Activated naive CD4-positive, alpha-beta T cell treated with anti-CD3 and anti-CD28 coated beads, Interleukin-2, amount 10 ng/mL, durations not matched to agents 7 days and 5 days (primary cell): ENCODE measurements at regions not wholly inside any gene's neighbourhood (a gene's known extent, or its start where the extent isn't known, plus 50 kb on each side); places are given as distances from the start of the nearest gene placed in this dataset.
"Not testable (repeated sequence)": the region's sequence is repeated elsewhere in the genome, so short reads cannot be mapped to it uniquely, and the experiment has no call there.

ENCODE experiments used
- CTCF ChIA-PET: fragments of 350-600 bp; sonication (Branson Sonifier 250); formaldehyde crosslinking; loops from one replicate; lab custom pipeline; 2021; ENCODE audit warnings: antibody characterized with exemption; lab: Charles Lee
- DNase-seq: peaks from one replicate; pipeline ENCODE4 v3.0.0-alpha.2; 2020
- H3K27ac Mint-ChIP-seq: one replicate; pipeline ENCODE4 v1.8.0; 2021; ENCODE audit warnings: mild to moderate bottlenecking, moderate library complexity, mixed read lengths
- H3K27me3 Mint-ChIP-seq: one replicate; pipeline ENCODE4 v1.8.0; 2021; ENCODE audit warnings: mild to moderate bottlenecking, mixed read lengths
- H3K36me3 Mint-ChIP-seq: one replicate; pipeline ENCODE4 v1.8.0; 2021; ENCODE audit warnings: mixed read lengths
- H3K4me1 Mint-ChIP-seq: one replicate; pipeline ENCODE4 v1.8.0; 2021; ENCODE audit warnings: mixed read lengths
- H3K4me3 Mint-ChIP-seq: one replicate; pipeline ENCODE4 v1.8.0; 2021; ENCODE audit warnings: mild to moderate bottlenecking, moderate library complexity, mixed read lengths
- H3K9me3 Mint-ChIP-seq: one replicate; pipeline ENCODE4 v1.8.0; 2021; ENCODE audit warnings: mixed read lengths

DNA sequence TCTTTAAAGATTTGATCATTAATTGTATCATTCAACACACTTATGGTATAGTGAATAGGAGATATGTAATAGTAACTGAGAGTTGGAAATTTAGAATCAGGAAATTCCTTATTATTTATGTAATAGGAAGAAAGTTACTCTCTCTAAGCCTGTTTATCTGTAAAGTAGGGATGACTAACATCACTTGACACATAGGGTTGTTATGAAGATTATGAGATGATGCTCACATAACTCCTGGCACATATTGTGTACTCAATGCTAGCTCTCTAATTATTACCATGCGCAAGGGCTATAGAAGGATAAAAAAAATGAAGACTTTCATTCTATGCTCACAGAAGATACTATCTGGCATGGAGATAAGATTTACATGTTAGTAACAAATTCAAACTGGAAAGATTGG lies 149.9 kb downstream of the ISOC1 start:
- Mint-ChIP-seq H3K27ac (no peak overlapping the region), H3K36me3 (no peaks in the 10 kb centered on the region), H3K9me3 (no peaks in the 10 kb centered on the region), H3K4me1 (no peaks in the 10 kb centered on the region), H3K27me3 (no peaks in the 10 kb centered on the region), H3K4me3 (no peak overlapping the region)
- DNase-seq, result no peak
- CTCF ChIA-PET, result no interaction called here

GRCh38 chr5:129245489-129245888 lies 150.9 kb downstream of the ISOC1 start:
- no peak overlapping the region for H3K4me3 Mint-ChIP-seq
- no peaks in the 10 kb centered on the region for H3K4me1 Mint-ChIP-seq
- H3K36me3 Mint-ChIP-seq, result no peaks in the 10 kb centered on the region
- H3K9me3 Mint-ChIP-seq, result no peaks in the 10 kb centered on the region
- H3K27ac Mint-ChIP-seq, result no peak overlapping the region
- DNase-seq, result no peak
- CTCF ChIA-PET, result no interaction called here
- H3K27me3 Mint-ChIP-seq, result no peaks in the 10 kb centered on the region

DNA sequence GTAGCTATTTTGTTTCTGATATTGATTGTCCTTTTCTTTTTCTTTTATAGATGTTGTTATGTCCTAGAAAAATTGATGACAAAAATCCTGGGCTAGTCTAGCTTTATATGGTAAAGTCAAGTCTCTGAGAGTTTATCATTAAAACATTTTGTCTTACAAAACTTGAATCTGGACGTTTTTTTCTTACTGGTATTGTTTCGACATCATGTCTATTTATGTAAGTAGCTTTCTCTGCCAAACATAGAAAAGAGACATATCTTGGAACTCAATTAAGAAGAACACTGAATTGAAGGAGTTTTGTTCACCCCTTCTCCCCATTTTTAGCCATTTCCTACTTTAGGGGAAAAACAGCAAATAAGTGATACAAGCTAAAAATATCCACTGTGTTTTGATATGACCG lies 151.5 kb downstream of the ISOC1 start:
- no peaks in the 10 kb centered on the region for H3K9me3 Mint-ChIP-seq
- no peaks in the 10 kb centered on the region for H3K27me3 Mint-ChIP-seq
- no peak for DNase-seq
- H3K36me3 Mint-ChIP-seq, result no peaks in the 10 kb centered on the region
- no peak overlapping the region for H3K4me3 Mint-ChIP-seq
- H3K4me1 Mint-ChIP-seq, result no peaks in the 10 kb centered on the region
- no peak overlapping the region for H3K27ac Mint-ChIP-seq
- CTCF ChIA-PET, result no interaction called here

GRCh38 chr5:129249886-129250285 lies 155.3 kb downstream of the ISOC1 start:
- DNase-seq, result no peak
- no peaks in the 10 kb centered on the region for H3K36me3 Mint-ChIP-seq
- H3K27me3 Mint-ChIP-seq, result no peaks in the 10 kb centered on the region
- no peak overlapping the region for H3K27ac Mint-ChIP-seq
- peaks cover 5% of the 10 kb centered on the region for H3K9me3 Mint-ChIP-seq
- CTCF ChIA-PET, result no interaction called here
- no peak overlapping the region for H3K4me3 Mint-ChIP-seq
- no peaks in the 10 kb centered on the region for H3K4me1 Mint-ChIP-seq

- H3K36me3 Mint-ChIP-seq, result no peaks in the 10 kb centered on the region
- no peaks in the 10 kb centered on the region for H3K27me3 Mint-ChIP-seq
- H3K9me3 Mint-ChIP-seq, result no peaks in the 10 kb centered on the region
- CTCF ChIA-PET, result interaction anchor here (0.6 kb wide), 1 partner anchor 55 kb away, joined by 3 read pairs; no protein-coding TSS in a partner anchor
- no peak overlapping the region for H3K27ac Mint-ChIP-seq
- no peaks in the 10 kb centered on the region for H3K4me1 Mint-ChIP-seq
- H3K4me3 Mint-ChIP-seq, result no peak overlapping the region
- no peak for DNase-seq
Observed at GRCh38 chr5:129271308-129271707, 176.8 kb downstream of the ISOC1 start.

DNA sequence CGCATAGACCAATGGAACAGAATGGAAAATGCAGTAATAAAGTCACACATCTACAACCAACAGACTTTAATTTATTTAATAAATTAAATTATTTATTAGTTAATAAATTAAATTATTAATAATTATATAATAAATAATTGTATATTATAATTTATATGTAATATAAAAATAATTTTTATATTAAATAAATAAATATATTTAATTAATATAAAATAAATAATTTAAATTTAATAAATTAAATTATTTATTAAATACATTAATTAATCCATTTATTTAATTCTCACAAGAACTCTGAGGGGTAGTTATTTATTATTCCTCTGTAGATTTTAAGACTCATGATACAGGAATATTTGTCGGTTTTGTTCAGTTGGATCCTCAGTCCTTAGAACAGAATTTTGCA lies 176.1 kb upstream of the ADAMTS19 start:
- Mint-ChIP-seq H3K4me1 (no peaks in the 10 kb centered on the region), H3K9me3 (peaks cover 8% of the 10 kb centered on the region)
- CTCF ChIA-PET, result no interaction called here

GRCh38 chr5:129294216-129294615 lies 165.9 kb upstream of the ADAMTS19 start:
- CTCF ChIA-PET, H3K9me3 Mint-ChIP-seq, H3K27me3 Mint-ChIP-seq, H3K36me3 Mint-ChIP-seq, DNase-seq, H3K27ac Mint-ChIP-seq, H3K4me3 Mint-ChIP-seq, H3K4me1 Mint-ChIP-seq: not testable (repeated sequence)

More for the DNA sequence above, 176.1 kb upstream of the ADAMTS19 start:
- Mint-ChIP-seq H3K27ac (no peak overlapping the region), H3K4me3 (no peak overlapping the region), H3K36me3 (no peaks in the 10 kb centered on the region), H3K27me3 (no peaks in the 10 kb centered on the region)
- DNase-seq, result no peak

DNA sequence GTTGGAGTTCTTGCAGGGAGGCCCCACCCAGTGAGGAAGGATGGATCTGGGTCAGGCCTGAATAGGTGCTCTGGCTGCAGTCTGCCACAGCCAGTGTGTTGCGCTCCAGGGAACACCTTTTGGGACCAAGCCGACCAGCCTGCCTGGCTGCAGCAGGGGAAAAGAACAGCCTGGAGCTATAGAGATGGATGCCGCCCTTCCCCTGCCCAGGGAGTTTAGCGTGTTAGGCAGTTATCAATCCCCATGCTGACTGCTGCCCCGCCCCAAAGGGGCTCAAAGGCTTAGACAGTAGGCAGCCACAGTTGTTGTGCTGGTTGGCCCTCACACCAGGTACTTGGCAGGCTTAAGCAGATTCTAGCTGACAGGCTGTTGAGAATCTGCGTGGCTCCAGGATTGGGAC lies 153.4 kb upstream of the ADAMTS19 start:
- Mint-ChIP-seq H3K9me3 (peaks cover 27% of the 10 kb centered on the region), H3K36me3 (no peaks in the 10 kb centered on the region), H3K4me3 (no peak overlapping the region), H3K27ac (no peak overlapping the region), H3K27me3 (no peaks in the 10 kb centered on the region), H3K4me1 (no peaks in the 10 kb centered on the region)
- CTCF ChIA-PET, result no interaction called here
- no peak for DNase-seq

- no peaks in the 10 kb centered on the region for H3K27me3 Mint-ChIP-seq
- DNase-seq, result no peak
- peaks cover 2% of the 10 kb centered on the region for H3K9me3 Mint-ChIP-seq
Observed at GRCh38 chr5:129322968-129323367, 137.1 kb upstream of the ADAMTS19 start.

GRCh38 chr5:129341306-129341705 lies 118.8 kb upstream of the ADAMTS19 start:
- Mint-ChIP-seq H3K4me1 (no peaks in the 10 kb centered on the region), H3K27ac (no peak overlapping the region), H3K36me3 (no peaks in the 10 kb centered on the region), H3K4me3 (no peak overlapping the region), H3K27me3 (no peaks in the 10 kb centered on the region), H3K9me3 (peaks cover 2% of the 10 kb centered on the region)
- no peak for DNase-seq
- CTCF ChIA-PET, result no interaction called here

More at GRCh38 chr5:129322968-129323367, 137.1 kb upstream of the ADAMTS19 start:
- CTCF ChIA-PET, result no interaction called here
- Mint-ChIP-seq H3K36me3 (no peaks in the 10 kb centered on the region), H3K27ac (no peak overlapping the region), H3K4me1 (no peaks in the 10 kb centered on the region), H3K4me3 (no peak overlapping the region)

GRCh38 chr5:129342796-129343195 lies 117.3 kb upstream of the ADAMTS19 start:
- CTCF ChIA-PET, result no interaction called here

DNA sequence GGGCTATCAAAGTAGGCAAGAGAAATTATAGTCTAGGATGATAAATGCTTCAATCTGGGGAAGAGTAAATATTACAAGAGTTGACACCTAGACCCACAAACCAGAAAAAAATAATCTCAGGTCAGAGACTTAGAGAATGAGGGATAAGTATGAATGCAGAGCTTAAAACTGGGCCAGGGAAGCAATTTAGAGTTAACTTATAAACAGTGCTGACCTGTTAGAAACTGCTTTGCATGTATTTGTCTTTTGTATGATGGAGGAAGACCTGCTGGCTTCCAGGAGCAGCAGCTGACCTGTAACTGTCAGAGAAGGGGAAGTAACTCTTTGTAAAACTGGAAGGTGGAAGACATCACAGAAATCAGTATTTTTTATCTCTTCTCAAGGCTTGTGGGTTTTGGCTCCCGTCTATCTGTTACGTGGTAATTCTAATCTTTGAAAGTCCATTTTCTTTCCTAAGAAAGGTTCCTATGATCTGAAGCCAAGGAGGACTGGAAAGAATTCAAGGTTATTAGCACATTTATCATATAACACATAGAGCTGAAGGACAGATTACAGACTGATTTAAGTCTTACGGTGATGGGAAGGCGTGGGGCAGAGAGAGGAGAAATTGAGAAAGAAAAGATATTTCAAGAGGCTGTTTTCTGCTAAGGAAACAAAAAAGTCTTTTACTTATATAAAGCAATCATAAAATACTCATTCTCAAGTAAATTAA lies 114.7 kb upstream of the ADAMTS19 start:
- H3K27me3 Mint-ChIP-seq, result no peaks in the 10 kb centered on the region
- DNase-seq, result no peak
- H3K4me1 Mint-ChIP-seq, result no peaks in the 10 kb centered on the region
- H3K4me3 Mint-ChIP-seq, result no peak overlapping the region
- H3K36me3 Mint-ChIP-seq, result no peaks in the 10 kb centered on the region
- peaks cover 5% of the 10 kb centered on the region for H3K9me3 Mint-ChIP-seq
- H3K27ac Mint-ChIP-seq, result no peak overlapping the region
- CTCF ChIA-PET, result no interaction called here

More at GRCh38 chr5:129342796-129343195, 117.3 kb upstream of the ADAMTS19 start:
- H3K4me1 Mint-ChIP-seq, result no peaks in the 10 kb centered on the region
- peaks cover 3% of the 10 kb centered on the region for H3K9me3 Mint-ChIP-seq
- DNase-seq, result no peak
- no peaks in the 10 kb centered on the region for H3K36me3 Mint-ChIP-seq
- H3K27ac Mint-ChIP-seq, result no peak overlapping the region
- no peaks in the 10 kb centered on the region for H3K27me3 Mint-ChIP-seq
- H3K4me3 Mint-ChIP-seq, result no peak overlapping the region

- CTCF ChIA-PET, result no interaction called here
- H3K4me3 Mint-ChIP-seq, result no peak overlapping the region
- no peaks in the 10 kb centered on the region for H3K4me1 Mint-ChIP-seq
- no peaks in the 10 kb centered on the region for H3K36me3 Mint-ChIP-seq
- DNase-seq, result no peak
- H3K27me3 Mint-ChIP-seq, result no peaks in the 10 kb centered on the region
- H3K9me3 Mint-ChIP-seq, result no peaks in the 10 kb centered on the region
- H3K27ac Mint-ChIP-seq, result no peak overlapping the region
Observed at GRCh38 chr5:129356846-129357245, 103.3 kb upstream of the ADAMTS19 start.

DNA sequence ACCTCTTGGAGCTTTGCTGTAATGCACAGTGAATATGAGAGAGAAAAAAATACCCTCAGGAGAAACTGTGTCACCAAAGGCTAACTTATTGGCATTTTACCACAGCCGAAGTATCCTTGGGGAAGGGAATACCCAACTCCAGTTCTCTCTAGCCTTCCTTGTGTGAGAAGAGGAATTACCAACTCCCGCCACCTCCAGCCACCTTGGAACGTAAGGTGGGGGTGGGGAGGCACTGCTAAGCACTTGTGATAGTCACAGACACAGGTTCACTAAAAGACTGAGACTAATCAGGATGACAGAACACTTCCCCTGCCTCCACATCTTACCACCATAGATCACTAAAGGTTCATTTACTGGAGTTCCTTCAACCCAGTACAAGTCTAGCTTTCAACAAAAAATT lies 102.0 kb upstream of the ADAMTS19 start:
- Mint-ChIP-seq H3K27ac (no peak overlapping the region), H3K4me3 (no peak overlapping the region), H3K36me3 (no peaks in the 10 kb centered on the region), H3K9me3 (no peaks in the 10 kb centered on the region), H3K4me1 (no peaks in the 10 kb centered on the region), H3K27me3 (no peaks in the 10 kb centered on the region)
- CTCF ChIA-PET, result no interaction called here
- no peak for DNase-seq

- no peaks in the 10 kb centered on the region for H3K27me3 Mint-ChIP-seq
- no peak overlapping the region for H3K27ac Mint-ChIP-seq
- H3K36me3 Mint-ChIP-seq, result no peaks in the 10 kb centered on the region
- CTCF ChIA-PET, result no interaction called here
- H3K4me3 Mint-ChIP-seq, result no peak overlapping the region
- no peaks in the 10 kb centered on the region for H3K9me3 Mint-ChIP-seq
- no peak for DNase-seq
- H3K4me1 Mint-ChIP-seq, result no peaks in the 10 kb centered on the region
Observed at GRCh38 chr5:129359450-129359849, 100.6 kb upstream of the ADAMTS19 start.
